GM18517 (cell line): ENCODE measurements at regions not wholly inside any gene's neighbourhood (a gene's known extent, or its start where the extent isn't known, plus 50 kb on each side); places are given as distances from the start of the nearest gene placed in this dataset.

Source experiments
- ATAC-seq: cut with Tn5 transposase; IDR thresholded peaks from one replicate; pipeline ENCODE4 v1.9.1; 2021; ENCODE audit warnings: mild to moderate bottlenecking, moderate library complexity; ENCODE audit not compliant: unreplicated experiment

GRCh38 chr7:12517451-12517850 lies 53.1 kb upstream of the SCIN start:
- ATAC-seq: no peak

DNA sequence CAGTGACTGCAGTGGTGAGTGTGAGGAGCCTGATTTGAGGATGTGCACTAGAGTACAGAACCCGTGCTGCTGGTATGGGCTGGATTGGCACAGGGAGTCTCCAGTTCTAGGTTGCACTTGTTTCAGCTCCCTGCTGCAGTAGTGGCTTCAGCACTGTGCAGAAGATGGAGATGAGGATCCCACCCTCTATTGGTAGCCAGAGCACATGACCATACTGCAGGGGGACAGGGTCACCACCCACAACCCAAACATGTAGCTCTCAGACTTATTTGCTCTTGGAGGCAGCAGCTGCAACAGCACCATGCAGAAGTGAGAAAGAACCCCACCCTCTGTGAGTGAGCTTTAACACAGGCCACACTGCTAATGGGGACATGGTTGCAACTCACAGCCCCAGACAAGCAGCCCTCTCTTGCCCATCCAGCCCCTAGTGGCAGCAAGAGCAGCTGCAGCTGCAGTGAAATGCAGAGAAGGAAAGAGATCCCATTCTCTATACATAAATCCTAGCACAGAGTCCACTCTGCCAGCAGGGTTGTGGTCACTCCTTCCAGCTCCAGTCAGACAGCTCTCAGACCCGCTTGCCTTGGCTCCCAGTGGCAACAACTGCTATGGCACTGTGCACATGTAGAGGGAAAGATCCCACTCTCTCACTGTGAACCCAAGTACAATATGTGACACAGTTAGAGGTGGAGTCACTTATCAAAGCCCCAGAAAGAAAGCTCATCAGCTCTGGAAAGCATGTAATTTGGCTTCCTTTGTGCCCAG lies 51.4 kb upstream of the SCIN start:
- peak; percentile 81 for ATAC-seq

- ATAC-seq: peak; percentile 5
Observed at GRCh38 chr7:12519682-12520009, 50.9 kb upstream of the SCIN start.
